OCI-LY3 (cell line): ENCODE measurements at regions not wholly inside any gene's neighbourhood (a gene's known extent, or its start where the extent isn't known, plus 50 kb on each side); places are given as distances from the start of the nearest gene placed in this dataset.

Experiments
- EZH2phosphoT487 ChIP-seq: fragments of 200-600 bp; shearing (Covaris generic); IDR thresholded peaks from 2 replicates; pipeline ENCODE4 v1.6.1; 2018; ENCODE audit warnings: antibody characterized with exemption, mixed run types, low read depth
- TF ChIP-seq, protein P1 (sequence below): fragments of 200-600, 300-600 bp; sonication (generic); IDR thresholded peaks from 2 replicates; pipeline ENCODE4 v1.5.1; 2014; ENCODE audit warnings: antibody characterized with exemption, low read length, low read depth

DNA sequence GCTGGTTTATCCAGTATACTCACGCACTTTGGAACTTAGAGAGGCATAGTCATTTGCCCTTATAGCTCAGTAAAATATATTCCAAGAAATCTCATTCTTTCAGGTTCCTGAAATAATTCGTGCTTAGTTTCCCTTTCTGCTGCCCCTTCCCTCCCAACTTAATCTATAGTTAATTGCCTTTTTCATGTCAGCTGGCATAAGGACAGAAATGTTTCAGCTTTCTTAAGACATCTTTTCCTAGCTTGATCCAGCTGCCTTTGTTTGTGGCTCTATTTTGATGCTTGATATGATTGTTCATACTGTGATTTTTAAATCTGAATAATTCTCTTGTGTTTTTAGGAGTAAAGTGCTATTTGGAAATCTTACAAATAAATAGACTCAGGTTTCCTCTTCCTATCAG is 120.0 kb upstream of the SEL1L start:
- TF ChIP-seq, protein P1, sequence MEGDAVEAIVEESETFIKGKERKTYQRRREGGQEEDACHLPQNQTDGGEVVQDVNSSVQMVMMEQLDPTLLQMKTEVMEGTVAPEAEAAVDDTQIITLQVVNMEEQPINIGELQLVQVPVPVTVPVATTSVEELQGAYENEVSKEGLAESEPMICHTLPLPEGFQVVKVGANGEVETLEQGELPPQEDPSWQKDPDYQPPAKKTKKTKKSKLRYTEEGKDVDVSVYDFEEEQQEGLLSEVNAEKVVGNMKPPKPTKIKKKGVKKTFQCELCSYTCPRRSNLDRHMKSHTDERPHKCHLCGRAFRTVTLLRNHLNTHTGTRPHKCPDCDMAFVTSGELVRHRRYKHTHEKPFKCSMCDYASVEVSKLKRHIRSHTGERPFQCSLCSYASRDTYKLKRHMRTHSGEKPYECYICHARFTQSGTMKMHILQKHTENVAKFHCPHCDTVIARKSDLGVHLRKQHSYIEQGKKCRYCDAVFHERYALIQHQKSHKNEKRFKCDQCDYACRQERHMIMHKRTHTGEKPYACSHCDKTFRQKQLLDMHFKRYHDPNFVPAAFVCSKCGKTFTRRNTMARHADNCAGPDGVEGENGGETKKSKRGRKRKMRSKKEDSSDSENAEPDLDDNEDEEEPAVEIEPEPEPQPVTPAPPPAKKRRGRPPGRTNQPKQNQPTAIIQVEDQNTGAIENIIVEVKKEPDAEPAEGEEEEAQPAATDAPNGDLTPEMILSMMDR, result no peak
- no peak for TF ChIP-seq EZH2phosphoT487
